ENCODE measurements at regions not wholly inside any gene's neighbourhood (a gene's known extent, or its start where the extent isn't known, plus 50 kb on each side); places are given as distances from the start of the nearest gene placed in this dataset.

DNA sequence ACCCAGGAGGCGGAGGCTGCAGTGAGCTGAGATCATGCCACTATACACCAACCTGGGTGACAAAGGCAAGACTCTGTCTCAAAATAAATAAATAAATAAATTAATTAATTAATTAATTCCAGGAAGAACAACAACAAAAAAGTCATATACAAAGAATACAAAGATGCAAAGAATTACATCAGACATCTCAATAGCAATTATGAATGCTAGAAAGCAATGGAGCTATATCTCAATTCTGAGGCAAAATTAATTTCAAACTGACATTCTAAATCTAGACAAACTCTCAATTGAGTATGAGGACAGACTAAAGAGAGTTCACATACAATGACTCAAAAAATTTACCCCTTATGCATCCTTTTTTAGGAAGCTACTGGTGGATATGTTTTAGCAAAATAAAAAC lies 69.6 kb upstream of the CTNNB1 start:
- TF ChIP-seq, protein P1, sequence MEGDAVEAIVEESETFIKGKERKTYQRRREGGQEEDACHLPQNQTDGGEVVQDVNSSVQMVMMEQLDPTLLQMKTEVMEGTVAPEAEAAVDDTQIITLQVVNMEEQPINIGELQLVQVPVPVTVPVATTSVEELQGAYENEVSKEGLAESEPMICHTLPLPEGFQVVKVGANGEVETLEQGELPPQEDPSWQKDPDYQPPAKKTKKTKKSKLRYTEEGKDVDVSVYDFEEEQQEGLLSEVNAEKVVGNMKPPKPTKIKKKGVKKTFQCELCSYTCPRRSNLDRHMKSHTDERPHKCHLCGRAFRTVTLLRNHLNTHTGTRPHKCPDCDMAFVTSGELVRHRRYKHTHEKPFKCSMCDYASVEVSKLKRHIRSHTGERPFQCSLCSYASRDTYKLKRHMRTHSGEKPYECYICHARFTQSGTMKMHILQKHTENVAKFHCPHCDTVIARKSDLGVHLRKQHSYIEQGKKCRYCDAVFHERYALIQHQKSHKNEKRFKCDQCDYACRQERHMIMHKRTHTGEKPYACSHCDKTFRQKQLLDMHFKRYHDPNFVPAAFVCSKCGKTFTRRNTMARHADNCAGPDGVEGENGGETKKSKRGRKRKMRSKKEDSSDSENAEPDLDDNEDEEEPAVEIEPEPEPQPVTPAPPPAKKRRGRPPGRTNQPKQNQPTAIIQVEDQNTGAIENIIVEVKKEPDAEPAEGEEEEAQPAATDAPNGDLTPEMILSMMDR (conservative IDR thresholded peaks at IDR 0.05; ENCODE audit: control insufficient read depth, insufficient read depth, low read depth, low read length) = no peak
- no peak overlapping the region for H3K4me3 ChIP-seq (ENCODE audit: control insufficient read depth, low read depth, low read length)
- no peak for DNase-seq (ENCODE audit: low read depth)

DNA sequence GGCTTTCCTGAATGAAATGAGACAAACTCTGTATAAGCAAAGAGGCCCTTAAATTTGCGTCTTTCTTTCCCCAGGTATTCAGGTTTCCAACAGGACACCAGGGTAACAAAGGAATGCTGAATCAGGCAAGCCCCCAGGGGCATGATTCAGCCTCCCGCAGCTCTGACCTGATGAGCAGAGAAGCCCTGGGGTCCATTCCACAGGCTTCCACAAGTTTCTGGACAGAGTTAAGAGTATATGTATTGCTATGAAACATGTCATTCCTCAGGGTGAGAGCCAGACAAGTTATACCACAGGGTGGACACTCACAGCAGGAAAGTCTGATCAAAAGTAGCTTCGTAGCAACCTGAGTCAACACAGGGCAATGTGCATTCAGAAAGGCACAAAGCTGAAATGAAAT lies 68.1 kb upstream of the CTNNB1 start:
- H3K4me3 ChIP-seq (ENCODE audit: control insufficient read depth, low read depth, low read length) = no peak overlapping the region
- DNase-seq (ENCODE audit: low read depth) = no peak
- TF ChIP-seq, protein P1 (conservative IDR thresholded peaks at IDR 0.05; ENCODE audit: control insufficient read depth, insufficient read depth, low read depth, low read length) = no peak

DNA sequence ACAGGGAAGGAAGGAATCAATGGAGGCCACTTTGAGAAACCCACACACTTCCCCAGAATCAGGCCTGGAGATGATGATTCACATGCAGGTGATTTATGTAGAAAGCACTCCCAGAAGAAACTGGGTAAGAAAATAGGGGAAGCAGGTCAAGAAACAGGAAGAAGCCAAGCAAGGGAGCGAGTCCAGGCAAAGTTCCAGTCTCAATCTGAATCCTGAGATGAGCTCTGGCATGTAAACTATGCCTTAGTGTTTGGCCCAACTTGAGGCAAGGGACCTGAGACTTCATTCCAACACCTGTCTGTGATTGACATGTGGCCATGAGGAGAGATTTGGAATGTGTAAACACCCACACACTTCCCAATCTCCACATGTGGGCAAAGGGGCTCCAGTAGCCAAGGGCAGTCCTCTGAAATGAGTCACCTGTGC lies 61.6 kb upstream of the CTNNB1 start:
- no peak for DNase-seq (ENCODE audit: low read depth)

DNA sequence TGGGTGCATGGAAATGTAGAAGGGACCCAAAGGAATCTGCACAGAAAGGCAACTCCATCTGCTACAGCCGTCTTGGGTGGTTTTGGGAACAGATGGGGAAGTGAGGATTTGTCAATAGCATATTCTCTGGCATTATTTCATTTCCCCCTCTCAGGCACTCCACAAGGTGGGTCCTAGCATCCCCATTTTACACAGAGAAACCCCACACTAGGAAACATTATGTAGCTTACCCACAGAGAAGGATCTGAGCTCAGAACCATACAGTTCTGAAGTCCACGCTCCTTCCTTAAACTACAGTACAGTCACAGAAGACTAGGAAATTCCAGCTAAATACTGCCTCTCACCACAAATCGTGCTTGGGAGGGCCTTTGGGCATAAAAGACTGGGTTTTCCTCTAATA lies 61.2 kb upstream of the CTNNB1 start:
- TF ChIP-seq, protein P1 (conservative IDR thresholded peaks at IDR 0.05; ENCODE audit: control insufficient read depth, insufficient read depth, low read depth, low read length) = no peak
- no peak for DNase-seq (ENCODE audit: low read depth)
- H3K4me3 ChIP-seq (ENCODE audit: control insufficient read depth, low read depth, low read length) = no peak overlapping the region

More for the DNA sequence above, 61.6 kb upstream of the CTNNB1 start:
- no peak overlapping the region for H3K4me3 ChIP-seq (ENCODE audit: control insufficient read depth, low read depth, low read length)
- TF ChIP-seq, protein P1 (conservative IDR thresholded peaks at IDR 0.05; ENCODE audit: control insufficient read depth, insufficient read depth, low read depth, low read length) = no peak

DNA sequence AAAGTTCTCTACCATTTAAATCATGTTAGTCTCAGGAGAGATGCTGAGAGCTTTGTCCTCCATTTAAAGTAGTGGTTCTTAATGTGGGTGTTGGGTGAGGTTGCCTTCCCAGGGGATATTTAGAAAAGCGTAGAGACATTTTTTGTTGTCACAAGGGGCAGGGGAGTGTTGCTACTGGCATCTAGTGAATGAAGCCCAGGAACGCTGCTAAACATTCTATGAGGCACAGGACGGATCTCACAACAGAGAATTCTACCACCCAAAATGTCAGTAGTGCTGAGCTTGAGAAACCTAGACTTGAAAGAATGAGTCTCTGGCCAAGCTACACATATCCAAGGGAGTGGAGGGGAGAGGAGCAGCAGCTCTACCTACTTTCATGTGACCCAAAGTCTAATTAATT lies 60.7 kb upstream of the CTNNB1 start:
- DNase-seq (ENCODE audit: low read depth) = no peak
- TF ChIP-seq, protein P1 (conservative IDR thresholded peaks at IDR 0.05; ENCODE audit: control insufficient read depth, insufficient read depth, low read depth, low read length) = no peak
- H3K4me3 ChIP-seq (ENCODE audit: control insufficient read depth, low read depth, low read length) = no peak overlapping the region

DNA sequence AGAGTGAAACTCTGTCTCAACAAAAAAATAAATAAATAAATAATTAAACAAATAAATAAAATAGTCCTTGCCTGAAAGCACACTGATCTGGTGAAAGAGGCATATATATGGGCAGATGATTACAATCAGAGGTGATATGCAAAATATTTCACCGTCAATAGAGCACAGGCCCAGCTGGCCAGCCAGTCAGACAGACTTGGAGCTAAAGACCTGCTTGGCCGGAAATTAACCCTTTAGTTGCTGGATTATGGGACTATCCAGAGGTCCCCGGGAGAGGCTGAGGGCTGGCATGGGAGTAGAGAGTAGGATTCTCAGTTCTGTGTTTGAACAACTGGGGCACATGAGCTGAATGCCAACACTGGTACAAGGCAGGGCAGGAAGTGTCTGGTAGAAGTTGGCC lies 59.1 kb upstream of the CTNNB1 start:
- DNase-seq (ENCODE audit: low read depth) = no peak
- TF ChIP-seq, protein P1 (conservative IDR thresholded peaks at IDR 0.05; ENCODE audit: control insufficient read depth, insufficient read depth, low read depth, low read length) = no peak
- no peak overlapping the region for H3K4me3 ChIP-seq (ENCODE audit: control insufficient read depth, low read depth, low read length)

All from fibroblast of mammary gland (primary cell).